GM19023 (cell line): ENCODE measurements at regions not wholly inside any gene's neighbourhood (a gene's known extent, or its start where the extent isn't known, plus 50 kb on each side); places are given as distances from the start of the nearest gene placed in this dataset.

Experiments used
- ATAC-seq: cut with Tn5 transposase; IDR thresholded peaks from one replicate; pipeline ENCODE4 v1.9.1; 2021; ENCODE audit warnings: mild to moderate bottlenecking, moderate library complexity; ENCODE audit not compliant: unreplicated experiment

GRCh38 chr12:25745281-25745680 is 192.2 kb upstream of the LMNTD1 start:
- no peak for ATAC-seq

- no peak for ATAC-seq
Measured at GRCh38 chr12:25746131-25746530, 193.0 kb upstream of the LMNTD1 start.

GRCh38 chr12:25752710-25753309 is 199.7 kb upstream of the LMNTD1 start:
- no peak for ATAC-seq

- ATAC-seq, result no peak
Measured at GRCh38 chr12:25755136-25755970, 202.3 kb upstream of the LMNTD1 start.

GRCh38 chr12:25755971-25756260 is 202.6 kb upstream of the RASSF8 start:
- no peak for ATAC-seq

- no peak for ATAC-seq
Measured at GRCh38 chr12:25757037-25757665, 201.3 kb upstream of the RASSF8 start.

GRCh38 chr12:25759752-25760151 is 198.7 kb upstream of the RASSF8 start:
- no peak for ATAC-seq

GRCh38 chr12:25761356-25761755 is 197.1 kb upstream of the RASSF8 start:
- ATAC-seq, result no peak

- no peak for ATAC-seq
Measured at GRCh38 chr12:25764409-25764808, 194.1 kb upstream of the RASSF8 start.

- no peak for ATAC-seq
Measured at GRCh38 chr12:25764892-25765291, 193.6 kb upstream of the RASSF8 start.

- ATAC-seq, result no peak
Measured at GRCh38 chr12:25767606-25768005, 190.9 kb upstream of the RASSF8 start.

GRCh38 chr12:25768151-25768550 is 190.3 kb upstream of the RASSF8 start:
- no peak for ATAC-seq

GRCh38 chr12:25769082-25769945 is 189.2 kb upstream of the RASSF8 start:
- no peak for ATAC-seq

GRCh38 chr12:25771041-25771440 is 187.4 kb upstream of the RASSF8 start:
- no peak for ATAC-seq

GRCh38 chr12:25771476-25771875 is 187.0 kb upstream of the RASSF8 start:
- no peak for ATAC-seq

- no peak for ATAC-seq
Measured at GRCh38 chr12:25775968-25776367, 182.5 kb upstream of the RASSF8 start.

GRCh38 chr12:25780771-25781170 is 177.7 kb upstream of the RASSF8 start:
- ATAC-seq, result no peak

- no peak for ATAC-seq
Measured at GRCh38 chr12:25781232-25781631, 177.2 kb upstream of the RASSF8 start.

GRCh38 chr12:25783566-25783965 is 174.9 kb upstream of the RASSF8 start:
- no peak for ATAC-seq

GRCh38 chr12:25784669-25785068 is 173.8 kb upstream of the RASSF8 start:
- no peak for ATAC-seq

GRCh38 chr12:25785134-25785533 is 173.3 kb upstream of the RASSF8 start:
- ATAC-seq, result no peak
